ENCODE measurements at regions not wholly inside any gene's neighbourhood (a gene's known extent, or its start where the extent isn't known, plus 50 kb on each side); places are given as distances from the start of the nearest gene placed in this dataset.

DNA sequence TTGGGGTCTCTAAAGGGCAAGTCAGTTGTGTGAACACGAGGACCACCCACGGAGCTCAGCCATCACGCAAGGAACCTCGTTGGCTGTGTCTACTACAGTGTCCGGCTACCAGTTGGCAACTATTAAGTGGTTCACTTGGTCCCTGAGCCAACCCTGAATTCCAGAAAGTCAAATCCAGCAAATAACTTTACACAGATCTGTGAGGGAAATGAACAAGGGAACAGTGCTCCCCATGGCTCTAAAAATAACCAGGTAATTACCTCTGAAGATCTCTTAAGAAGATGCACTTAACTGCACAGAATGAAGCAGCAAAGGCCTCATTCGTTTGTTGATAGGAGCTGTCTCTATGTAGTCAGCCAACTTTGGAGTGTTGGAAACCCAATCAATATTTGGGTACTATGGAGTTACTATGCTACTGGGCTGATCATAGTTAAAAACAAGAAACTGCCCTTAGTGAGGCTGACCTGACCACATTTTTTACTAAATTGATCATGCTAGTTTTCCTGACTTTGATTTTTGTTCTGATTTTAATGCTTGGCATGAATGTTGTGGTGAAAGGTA lies 219.1 kb upstream of the LRIG1 start:
- no peak for DNase-seq (ENCODE audit: low spot score)
- BruUV-seq (replicated peaks): no TSS peak
- no peak for TF ChIP-seq EZH2 (IDR thresholded peaks at IDR 0.05; ENCODE audit: borderline replicate concordance, low read depth, low read length, poor library complexity, severe bottlenecking)
- TF ChIP-seq, protein P1, sequence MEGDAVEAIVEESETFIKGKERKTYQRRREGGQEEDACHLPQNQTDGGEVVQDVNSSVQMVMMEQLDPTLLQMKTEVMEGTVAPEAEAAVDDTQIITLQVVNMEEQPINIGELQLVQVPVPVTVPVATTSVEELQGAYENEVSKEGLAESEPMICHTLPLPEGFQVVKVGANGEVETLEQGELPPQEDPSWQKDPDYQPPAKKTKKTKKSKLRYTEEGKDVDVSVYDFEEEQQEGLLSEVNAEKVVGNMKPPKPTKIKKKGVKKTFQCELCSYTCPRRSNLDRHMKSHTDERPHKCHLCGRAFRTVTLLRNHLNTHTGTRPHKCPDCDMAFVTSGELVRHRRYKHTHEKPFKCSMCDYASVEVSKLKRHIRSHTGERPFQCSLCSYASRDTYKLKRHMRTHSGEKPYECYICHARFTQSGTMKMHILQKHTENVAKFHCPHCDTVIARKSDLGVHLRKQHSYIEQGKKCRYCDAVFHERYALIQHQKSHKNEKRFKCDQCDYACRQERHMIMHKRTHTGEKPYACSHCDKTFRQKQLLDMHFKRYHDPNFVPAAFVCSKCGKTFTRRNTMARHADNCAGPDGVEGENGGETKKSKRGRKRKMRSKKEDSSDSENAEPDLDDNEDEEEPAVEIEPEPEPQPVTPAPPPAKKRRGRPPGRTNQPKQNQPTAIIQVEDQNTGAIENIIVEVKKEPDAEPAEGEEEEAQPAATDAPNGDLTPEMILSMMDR (conservative IDR thresholded peaks at IDR 0.05; ENCODE audit: low read depth, low read length): no peak
- Histone ChIP-seq H3K36me3 (ENCODE audit: insufficient read depth, low read length, poor library complexity, severe bottlenecking) (no peaks in the 10 kb centered on the region), H3K9me3 (ENCODE audit: low read depth, low read length, poor library complexity, severe bottlenecking) (no peaks in the 10 kb centered on the region), H3K27me3 (replicated peaks; ENCODE audit: insufficient read depth, low read depth, low read length, poor library complexity) (no peaks in the 10 kb centered on the region), H3K27ac (ENCODE audit: low read depth, low read length, poor library complexity, severe bottlenecking) (no peak overlapping the region), H3K4me1 (ENCODE audit: insufficient read depth, low read length, poor library complexity, severe bottlenecking) (no peaks in the 10 kb centered on the region), H3K4me3 (ENCODE audit: low read depth, low read length, poor library complexity, severe bottlenecking) (no peak overlapping the region)
- intact Hi-C loops (cut with micrococcal nuclease; ENCODE audit: unreplicated experiment): no loop called here
- CTCF ChIA-PET: no interaction called here
- POLR2A ChIA-PET (ENCODE audit: low non-redundant PET): no interaction called here

DNA sequence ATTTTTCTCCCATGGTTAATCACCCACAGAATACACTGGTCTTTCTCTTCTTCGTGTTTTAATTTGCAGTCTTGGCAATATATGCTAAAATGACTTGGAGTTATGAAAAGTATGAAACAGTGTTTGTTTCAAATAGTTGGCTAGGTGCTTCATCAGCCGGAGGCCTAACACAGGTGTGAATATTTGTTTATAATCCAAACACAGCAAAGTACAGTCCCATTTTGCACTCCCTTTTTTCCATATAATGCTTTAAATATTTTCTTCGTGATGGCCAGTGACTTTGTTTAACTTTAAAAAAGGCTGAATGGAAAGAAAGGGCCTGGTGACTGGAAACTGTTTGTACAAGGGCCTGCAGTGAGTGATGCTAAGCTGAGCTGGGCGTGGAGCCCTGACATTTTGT lies 219.7 kb upstream of the LRIG1 start:
- no peaks in the 10 kb centered on the region for H3K27me3 ChIP-seq (replicated peaks; ENCODE audit: insufficient read depth, low read depth, low read length, poor library complexity)
- H3K27ac ChIP-seq (ENCODE audit: low read depth, low read length, poor library complexity, severe bottlenecking): no peak overlapping the region
- no peaks in the 10 kb centered on the region for H3K9me3 ChIP-seq (ENCODE audit: low read depth, low read length, poor library complexity, severe bottlenecking)
- no peak for DNase-seq (ENCODE audit: low spot score)
- BruUV-seq (replicated peaks): no TSS peak
- TF ChIP-seq, protein P1 (conservative IDR thresholded peaks at IDR 0.05; ENCODE audit: low read depth, low read length): no peak
- TF ChIP-seq EZH2 (IDR thresholded peaks at IDR 0.05; ENCODE audit: borderline replicate concordance, low read depth, low read length, poor library complexity, severe bottlenecking): no peak
- no peak overlapping the region for H3K4me3 ChIP-seq (ENCODE audit: low read depth, low read length, poor library complexity, severe bottlenecking)
- CTCF ChIA-PET: no interaction called here
- intact Hi-C loops (cut with micrococcal nuclease; ENCODE audit: unreplicated experiment): no loop called here
- POLR2A ChIA-PET (ENCODE audit: low non-redundant PET): no interaction called here
- no peaks in the 10 kb centered on the region for H3K36me3 ChIP-seq (ENCODE audit: insufficient read depth, low read length, poor library complexity, severe bottlenecking)
- no peaks in the 10 kb centered on the region for H3K4me1 ChIP-seq (ENCODE audit: insufficient read depth, low read length, poor library complexity, severe bottlenecking)

DNA sequence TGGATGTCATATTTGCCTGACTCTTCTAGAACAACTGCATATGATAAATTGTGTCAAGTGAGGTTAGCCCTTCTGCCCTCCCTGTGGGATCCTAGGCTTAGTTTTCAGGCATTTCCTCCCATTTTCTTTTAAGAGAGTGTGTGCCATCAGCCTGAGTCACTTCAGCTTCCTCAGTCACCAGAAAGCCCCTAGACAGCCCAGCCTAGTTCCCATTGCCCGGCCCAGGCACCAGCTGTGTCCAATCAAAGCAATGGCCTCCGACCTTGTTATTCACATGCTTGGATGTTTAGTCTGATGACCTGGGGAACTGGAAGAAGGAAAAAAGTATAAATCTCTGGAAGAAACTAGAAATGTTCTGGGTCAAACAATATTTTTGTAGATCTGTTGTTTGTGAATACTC lies 221.9 kb upstream of the LRIG1 start:
- no peak for TF ChIP-seq EZH2 (IDR thresholded peaks at IDR 0.05; ENCODE audit: borderline replicate concordance, low read depth, low read length, poor library complexity, severe bottlenecking)
- TF ChIP-seq, protein P1 (conservative IDR thresholded peaks at IDR 0.05; ENCODE audit: low read depth, low read length): no peak

More for the DNA sequence above, 221.9 kb upstream of the LRIG1 start:
- Histone ChIP-seq H3K9me3 (ENCODE audit: low read depth, low read length, poor library complexity, severe bottlenecking) (no peaks in the 10 kb centered on the region), H3K27me3 (replicated peaks; ENCODE audit: insufficient read depth, low read depth, low read length, poor library complexity) (no peaks in the 10 kb centered on the region), H3K4me1 (ENCODE audit: insufficient read depth, low read length, poor library complexity, severe bottlenecking) (no peaks in the 10 kb centered on the region), H3K36me3 (ENCODE audit: insufficient read depth, low read length, poor library complexity, severe bottlenecking) (no peaks in the 10 kb centered on the region), H3K4me3 (ENCODE audit: low read depth, low read length, poor library complexity, severe bottlenecking) (no peak overlapping the region), H3K27ac (ENCODE audit: low read depth, low read length, poor library complexity, severe bottlenecking) (no peak overlapping the region)
- DNase-seq (ENCODE audit: low spot score): no peak
- ChIA-PET CTCF (no interaction called here), POLR2A (ENCODE audit: low non-redundant PET) (no interaction called here)
- intact Hi-C loops (cut with micrococcal nuclease; ENCODE audit: unreplicated experiment): no loop called here
- no TSS peak for BruUV-seq (replicated peaks)
